ENCODE measurements at regions not wholly inside any gene's neighbourhood (a gene's known extent, or its start where the extent isn't known, plus 50 kb on each side); places are given as distances from the start of the nearest gene placed in this dataset.

- Histone ChIP-seq H2BK5ac (ENCODE audit: insufficient read length, low read length) (no peak overlapping the region), H3K56ac (ENCODE audit: insufficient read length, low read depth, low read length) (no peak overlapping the region), H4K8ac (replicated peaks; ENCODE audit: insufficient read length, low read depth, low read length) (no peak overlapping the region), H3K27ac (ENCODE audit: insufficient read length, low read depth, low read length) (no peak overlapping the region), H3K27me3 (ENCODE audit: insufficient read depth, low read length) (no peaks in the 10 kb centered on the region), H3K23ac (ENCODE audit: insufficient read length, low read depth, low read length) (no peak overlapping the region), H3K4me1 (ENCODE audit: insufficient read depth, low read length) (no peaks in the 10 kb centered on the region), H2BK120ac (ENCODE audit: low read depth, low read length, poor library complexity, severe bottlenecking) (no peak overlapping the region), H2AK5ac (ENCODE audit: insufficient read length, low read length) (no peak overlapping the region), H3K4me2 (ENCODE audit: insufficient read depth, insufficient read length, low read length) (no peak overlapping the region), H3K14ac (ENCODE audit: insufficient read depth, low read length) (no peak overlapping the region), H3K18ac (ENCODE audit: insufficient read length, low read depth, low read length) (no peak overlapping the region), H2BK20ac (ENCODE audit: low read depth, low read length, poor library complexity, severe bottlenecking) (no peak overlapping the region), H3K79me1 (ENCODE audit: insufficient read depth, low read depth, low read length, poor library complexity, severe bottlenecking) (no peaks in the 10 kb centered on the region), H3K23me2 (ENCODE audit: insufficient read length, low read depth, low read length, poor library complexity, severe bottlenecking) (no peaks in the 10 kb centered on the region), H4K5ac (ENCODE audit: insufficient read length, low read depth, low read length) (no peak overlapping the region), H2AFZ (ENCODE audit: low read length) (no peak overlapping the region), H3K9ac (ENCODE audit: extremely low read depth, insufficient read length, low read length) (no peak overlapping the region), H3K4ac (ENCODE audit: low read depth, low read length) (no peak overlapping the region), H4K91ac (ENCODE audit: insufficient read length, low read depth, low read length) (no peak overlapping the region), H3T11ph (ENCODE audit: low read length) (no peak overlapping the region), H3K79me2 (ENCODE audit: insufficient read depth, low read length) (no peaks in the 10 kb centered on the region), H2BK15ac (ENCODE audit: low read depth, low read length) (no peak overlapping the region), H2BK12ac (ENCODE audit: insufficient read length, low read depth, low read length) (no peak overlapping the region), H4K20me1 (ENCODE audit: control insufficient read depth, insufficient read depth, insufficient read length) (no peaks in the 10 kb centered on the region), H3K9me3 (ENCODE audit: control insufficient read depth, low read depth, low read length) (no peaks in the 10 kb centered on the region)
- peak; percentile 34; the same call in 2 of the 3 replicates for TF ChIP-seq CTCF (conservative IDR thresholded peaks at IDR 0.05)
- H3K9me3 Mint-ChIP-seq, result peaks cover 10 to 12% of the 10 kb centered on the region in 2 experiments
- no peaks in the 10 kb centered on the region; a peak in 1 of 4 replicates for H3K4me1 Mint-ChIP-seq
- H3K27me3 Mint-ChIP-seq (ENCODE audit: low read depth), result no peaks in the 10 kb centered on the region
- H3K27ac Mint-ChIP-seq, result no peak overlapping the region
- WGBS (ENCODE audit: extremely low coverage, insufficient read length, low lambda C conversion rate), result no CpG with 5 or more reads among the region's 3 CpGs
- no peak overlapping the region for H3K4me3 Mint-ChIP-seq
- no peak for DNase-seq
- peaks cover 0 to 9% (median 0%) of the 10 kb centered on the region in 3 experiments; a peak in 1 of 7 replicates for H3K36me3 Mint-ChIP-seq (ENCODE audit: insufficient read depth in 1 of 3, low read depth in 3 of 3)
Measured at GRCh38 chr3:109445210-109445609, 107.9 kb upstream of the DPPA4 start.

Data from H9 (cell line).